COLO829 (cell line): ENCODE measurements at regions not wholly inside any gene's neighbourhood (a gene's known extent, or its start where the extent isn't known, plus 50 kb on each side); places are given as distances from the start of the nearest gene placed in this dataset.

ENCODE experiments used
- DNase-seq: peaks from one replicate; pipeline ENCODE4 v3.0.0; 2012; ENCODE audit warnings: low spot score

GRCh38 chr9:107118863-107119624 lies 164.0 kb upstream of the RAD23B start:
- DNase-seq, result no peak

GRCh38 chr9:107119735-107120134 lies 163.3 kb upstream of the RAD23B start:
- DNase-seq, result no peak

DNA sequence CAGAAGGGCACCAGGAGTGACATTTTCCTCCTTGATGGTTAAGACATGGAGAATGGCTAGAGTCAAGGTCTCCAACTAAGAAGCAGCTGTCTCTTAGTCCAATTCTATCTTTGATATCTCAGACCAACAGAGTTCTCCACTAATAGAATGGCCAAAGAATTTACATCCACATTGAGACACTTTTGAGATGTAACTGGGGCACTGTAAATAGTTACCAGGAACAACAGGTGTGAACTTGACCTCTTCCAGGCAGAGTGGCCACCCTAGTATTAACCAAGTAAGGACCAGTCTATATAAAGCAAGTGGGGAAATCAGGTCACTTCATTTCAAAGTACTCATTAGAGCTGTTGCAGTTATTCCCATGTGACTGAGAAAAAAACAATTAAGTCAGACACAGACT lies 159.7 kb upstream of the RAD23B start:
- no peak for DNase-seq

- DNase-seq, result peak; percentile 28
These were observed 155.5 kb upstream of the RAD23B start for GRCh38 chr9:107127608-107128007.

DNA sequence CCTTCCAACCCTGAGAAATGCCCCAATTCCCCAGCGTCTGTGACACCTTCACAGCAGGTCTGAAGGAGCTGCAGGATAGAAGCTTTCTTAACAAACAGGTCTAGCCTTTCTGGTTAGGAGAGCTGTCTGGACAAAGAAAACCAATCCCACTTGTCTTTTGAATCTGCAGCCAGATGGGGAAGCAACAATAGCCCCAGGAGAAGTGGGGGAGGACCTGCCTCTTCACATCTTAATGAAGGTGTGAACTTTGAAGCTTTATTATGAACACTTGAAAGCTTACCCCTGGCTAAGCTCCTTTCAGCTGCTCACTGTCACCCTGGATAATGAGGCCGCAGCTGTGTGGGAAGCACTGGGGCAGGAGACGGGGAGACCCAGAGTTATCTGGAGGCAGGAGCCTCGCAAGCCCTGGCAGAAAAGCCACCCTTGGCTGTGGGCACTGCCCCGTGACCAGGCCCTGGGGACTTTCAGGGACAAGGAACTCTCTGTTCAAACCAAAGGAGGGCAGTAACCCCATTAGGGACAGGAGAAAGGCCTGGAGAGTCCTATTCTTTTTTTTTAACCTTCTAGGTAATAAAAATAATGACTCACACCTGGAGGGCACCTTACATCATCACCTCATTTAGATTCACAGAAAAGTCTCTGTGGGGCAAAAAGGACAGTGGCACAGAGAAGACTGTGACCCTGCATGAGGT lies 151.8 kb upstream of the RAD23B start:
- no peak for DNase-seq

DNA sequence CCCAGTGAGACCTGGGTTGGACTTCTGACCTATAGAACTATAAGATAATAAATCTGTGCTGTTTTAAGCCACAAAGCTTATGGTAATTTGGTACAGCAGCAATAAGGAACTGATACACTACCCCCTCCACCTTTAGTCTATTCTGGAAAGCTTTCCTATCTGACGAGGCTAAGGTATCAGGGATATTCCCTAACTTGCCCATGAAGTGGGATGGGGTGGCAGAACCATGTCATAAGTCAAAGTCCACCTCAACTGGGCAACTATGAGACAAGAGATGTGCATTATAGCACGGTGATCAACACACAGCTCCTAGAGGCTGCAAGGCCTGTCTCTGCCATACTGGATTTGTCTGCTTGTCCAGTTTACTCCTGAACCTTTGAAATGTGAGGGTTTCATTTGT lies 146.8 kb upstream of the RAD23B start:
- DNase-seq, result no peak

DNA sequence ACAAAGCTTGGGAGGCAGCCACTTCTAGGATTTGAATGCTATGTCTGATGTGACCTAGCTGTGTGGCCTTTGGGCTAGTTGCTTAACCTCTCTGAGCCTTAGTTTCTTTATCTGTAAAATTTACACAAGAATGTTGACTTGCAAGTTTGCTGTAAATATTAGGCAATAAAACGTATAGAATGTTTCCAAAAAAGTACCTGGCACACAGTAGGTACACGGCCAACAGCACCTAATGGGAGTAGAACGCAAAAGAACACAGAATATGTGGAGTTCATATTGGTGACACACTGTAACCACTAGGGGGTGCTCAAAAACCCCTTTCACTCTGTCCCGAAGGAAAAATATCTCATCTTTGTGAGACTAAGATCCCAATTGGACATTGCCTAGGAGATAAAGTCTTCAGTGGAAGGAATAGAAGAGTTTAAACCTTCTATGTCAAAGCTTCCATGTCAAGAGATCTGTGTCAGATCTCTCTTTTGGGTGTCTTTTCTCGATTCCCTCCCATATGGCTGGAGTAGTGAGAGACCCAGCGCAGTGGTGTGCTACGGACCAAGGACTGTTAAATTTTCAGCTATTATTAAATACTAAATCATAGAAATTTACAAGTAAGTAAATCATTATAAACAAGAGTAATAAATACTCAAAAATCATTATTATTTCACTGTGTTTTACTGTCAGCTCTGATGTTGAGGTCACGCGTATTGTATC lies 145.4 kb upstream of the RAD23B start:
- peak; percentile 79 for DNase-seq

DNA sequence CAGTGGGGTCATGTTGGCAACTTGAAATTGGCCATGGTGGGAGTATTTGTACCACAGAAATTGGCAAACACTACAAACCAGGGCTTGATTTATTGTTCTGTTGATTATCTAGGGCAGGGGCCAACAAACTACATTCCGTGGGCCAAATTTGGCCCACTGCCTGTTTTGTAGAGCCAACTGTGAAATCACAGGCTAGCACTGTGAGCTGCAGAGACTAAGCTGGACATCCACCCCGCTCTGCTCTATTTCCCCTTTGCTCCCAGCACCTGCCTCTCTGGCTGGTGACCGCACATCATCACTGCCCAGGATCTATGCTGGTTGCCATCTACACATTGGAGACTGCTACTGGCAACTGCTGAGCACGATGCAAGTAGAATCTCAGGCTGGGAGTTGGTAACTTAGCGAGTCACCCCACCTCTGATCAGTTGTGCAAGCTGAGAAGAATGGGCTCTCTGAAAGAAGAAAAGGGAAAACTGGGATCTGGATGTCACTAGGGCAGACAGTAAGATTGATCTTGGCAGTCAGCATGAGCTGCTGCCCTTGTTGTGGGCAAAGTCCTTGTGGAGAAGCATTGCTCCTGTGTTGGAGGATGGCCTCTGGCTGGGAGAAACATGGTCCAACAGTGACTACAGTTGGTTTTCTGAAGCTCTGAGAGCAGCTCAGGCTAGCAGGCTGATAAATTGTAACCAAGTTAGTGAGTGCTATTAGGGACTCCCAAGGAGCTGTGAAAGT lies 144.7 kb upstream of the RAD23B start:
- no peak for DNase-seq

DNA sequence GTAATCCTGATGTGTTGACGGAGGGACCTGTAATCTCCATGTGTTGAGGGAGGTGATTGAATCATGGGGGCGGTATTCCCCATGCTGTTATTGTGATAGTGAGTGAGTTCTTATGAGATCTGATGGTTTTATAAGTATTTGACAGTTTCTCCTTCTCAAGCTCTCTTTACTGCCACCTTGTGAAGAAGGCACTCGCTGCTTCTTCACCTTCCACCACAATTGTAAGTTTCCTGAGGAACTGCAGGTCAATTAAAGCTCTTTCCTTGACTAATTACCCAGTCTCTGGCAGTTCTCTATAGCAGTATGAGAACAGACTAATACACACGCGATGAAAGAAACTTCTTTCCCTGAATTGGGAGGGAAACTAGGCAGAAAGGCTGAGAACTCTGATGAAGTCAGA lies 141.1 kb upstream of the RAD23B start:
- no peak for DNase-seq

DNA sequence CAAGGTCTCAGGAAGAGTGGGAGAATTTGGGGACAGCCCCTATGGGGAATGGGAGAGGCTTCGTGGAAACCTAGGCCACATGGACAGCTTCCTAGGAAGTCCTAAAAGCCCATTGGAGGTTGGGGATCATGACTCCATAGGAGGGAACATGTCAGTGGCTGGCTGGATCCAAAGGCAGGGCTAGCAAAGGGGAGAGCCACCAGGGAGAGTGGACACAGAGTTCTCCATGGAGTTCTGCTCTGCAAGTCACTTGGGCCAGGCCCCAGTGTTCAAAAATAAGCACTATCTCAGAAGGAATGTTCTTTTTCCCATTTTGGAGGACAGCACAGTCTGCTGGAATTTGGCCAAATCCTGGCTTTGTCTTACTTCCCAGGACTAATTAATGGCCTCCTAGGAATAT lies 140.6 kb upstream of the RAD23B start:
- no peak for DNase-seq

- DNase-seq, result no peak
These were observed 140.0 kb upstream of the RAD23B start for GRCh38 chr9:107142896-107143603.

DNA sequence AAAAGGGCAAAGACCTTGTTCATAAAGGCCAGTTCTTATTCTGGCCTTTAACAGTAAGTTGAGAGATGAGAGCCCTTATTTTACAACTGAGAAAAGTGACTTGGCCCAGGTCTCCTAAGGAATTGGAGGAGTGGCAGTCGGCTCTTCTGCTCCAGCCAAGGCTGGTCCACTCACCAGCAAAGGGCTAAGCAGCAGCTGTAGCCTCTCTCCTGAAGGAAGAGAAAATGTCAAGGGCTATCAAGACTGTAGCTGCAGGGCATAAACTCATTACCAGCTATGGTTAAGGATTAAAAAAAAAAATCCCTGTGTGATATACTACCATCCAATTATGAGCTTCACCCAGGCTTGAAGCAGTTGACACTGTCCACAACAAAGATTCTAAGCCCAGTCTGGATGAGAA lies 138.6 kb upstream of the RAD23B start:
- DNase-seq, result no peak

DNA sequence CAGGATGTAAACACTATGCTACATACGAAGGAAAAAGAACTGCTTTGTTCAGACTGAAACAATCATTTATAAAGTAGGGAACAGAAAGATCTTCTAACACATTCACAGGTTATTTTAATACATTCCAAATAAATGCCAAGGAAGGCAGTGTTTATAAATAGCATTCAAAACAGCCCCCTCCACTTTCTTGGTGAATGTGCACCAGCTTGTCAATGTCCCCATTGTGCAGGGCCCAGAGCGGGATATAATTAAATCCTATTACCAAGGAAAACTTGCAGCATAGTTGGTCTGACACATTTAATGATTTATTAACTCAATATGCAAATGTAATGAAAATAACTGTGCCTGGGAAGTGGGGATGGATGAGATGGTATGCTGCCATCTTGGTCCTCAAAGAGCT lies 135.9 kb upstream of the RAD23B start:
- peak; percentile 84 for DNase-seq

DNA sequence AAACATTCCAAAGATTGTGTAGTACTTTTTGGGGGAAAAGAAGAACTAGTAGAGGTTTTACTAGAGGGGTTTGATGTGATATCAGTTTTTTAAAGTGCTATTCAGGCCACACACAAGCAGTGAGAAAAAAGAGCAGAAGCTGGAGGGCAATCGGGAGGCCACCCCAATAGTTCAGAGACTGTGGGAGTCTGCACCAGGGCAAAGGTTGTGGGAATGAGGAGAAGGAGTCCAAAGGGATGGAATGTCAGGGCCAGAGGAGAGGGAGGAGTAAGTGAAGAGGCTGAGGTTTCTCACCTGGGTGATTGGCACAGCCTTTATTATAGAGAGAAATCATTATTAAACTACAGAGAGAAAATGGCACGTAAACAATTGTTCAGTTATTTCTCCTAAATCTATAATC lies 134.9 kb upstream of the RAD23B start:
- DNase-seq, result no peak

GRCh38 chr9:107149756-107150155 lies 133.3 kb upstream of the RAD23B start:
- DNase-seq, result no peak

DNA sequence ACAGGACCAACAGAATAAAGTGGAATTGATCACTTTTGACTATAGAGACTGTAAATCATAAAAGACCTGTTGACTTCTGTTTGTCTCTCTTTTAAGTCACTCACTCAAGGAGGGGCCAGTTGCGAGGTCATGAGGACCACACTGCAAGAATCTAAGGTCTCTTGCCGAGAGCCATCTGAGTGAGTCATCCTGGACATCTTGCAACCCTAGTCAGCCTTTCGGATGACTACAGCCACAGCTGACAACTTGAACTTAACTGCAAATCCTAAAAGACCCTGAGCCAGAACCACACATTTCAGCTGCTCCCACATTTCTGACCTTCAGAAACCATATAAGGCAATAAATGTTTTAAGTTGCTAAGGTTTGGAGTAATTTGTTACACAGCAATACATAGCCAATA lies 129.7 kb upstream of the RAD23B start:
- no peak for DNase-seq

DNA sequence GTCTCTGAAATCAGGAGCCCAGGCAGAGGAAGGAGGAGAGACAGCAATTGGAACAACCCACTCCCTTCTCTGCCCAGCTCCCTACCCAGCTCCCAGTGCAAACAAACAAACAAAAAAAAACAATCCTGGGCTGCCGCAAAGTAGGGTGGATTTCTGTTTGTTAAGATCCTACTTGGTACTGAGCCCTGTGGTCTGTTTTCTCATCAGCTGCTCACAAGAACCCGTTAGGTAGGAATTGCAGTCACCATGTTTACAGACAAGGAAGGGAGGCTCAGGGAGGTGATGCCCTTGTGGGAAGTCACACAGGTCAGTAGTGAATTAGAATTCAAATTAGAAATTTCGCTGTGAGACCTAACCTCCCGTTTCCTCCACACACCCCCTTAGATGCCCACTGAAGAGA lies 128.8 kb upstream of the RAD23B start:
- no peak for DNase-seq

DNA sequence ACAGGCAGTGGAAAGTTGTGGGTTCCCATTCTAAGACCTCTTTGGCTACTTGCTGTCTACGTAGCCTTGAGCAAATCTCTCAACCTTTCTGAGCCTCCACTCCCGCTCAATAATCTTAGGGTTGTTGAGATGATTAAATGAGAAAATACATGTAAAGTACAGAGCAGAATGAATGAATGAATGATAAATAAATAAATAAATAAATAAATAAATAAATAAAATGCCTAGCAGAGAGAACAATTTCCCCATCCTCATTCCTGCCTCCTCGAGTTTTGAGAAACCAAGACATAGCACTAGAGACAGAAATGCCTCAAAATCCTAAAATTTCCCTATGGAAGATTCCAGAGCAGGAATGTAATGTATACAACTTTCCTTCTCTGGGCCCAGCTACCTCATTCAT lies 128.3 kb upstream of the RAD23B start:
- DNase-seq, result no peak

- no peak for DNase-seq
These were observed 127.7 kb upstream of the RAD23B start for GRCh38 chr9:107155244-107155817.

- DNase-seq, result peak; percentile 79
These were observed 124.8 kb upstream of the RAD23B start for GRCh38 chr9:107158321-107158720.

- no peak for DNase-seq
These were observed 121.7 kb upstream of the RAD23B start for GRCh38 chr9:107161338-107161737.

DNA sequence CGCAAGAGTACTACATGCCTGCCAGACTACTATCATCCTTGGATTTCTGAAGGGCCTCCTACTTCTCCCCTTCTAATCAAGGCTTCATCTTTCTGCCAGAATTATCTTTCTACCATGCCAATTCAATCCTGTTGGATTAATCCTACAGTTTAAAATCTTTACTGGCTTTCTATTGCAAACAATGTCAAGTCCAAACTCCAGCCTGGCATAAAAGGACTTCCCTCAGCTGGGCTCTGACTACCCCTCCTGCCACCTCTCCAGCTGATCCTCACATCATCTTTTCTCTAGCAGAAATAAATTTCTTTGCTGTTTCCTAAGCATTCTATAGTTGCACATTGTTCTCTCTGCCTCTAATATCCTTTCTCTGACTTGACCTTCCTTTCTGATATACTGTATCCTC lies 119.7 kb upstream of the RAD23B start:
- DNase-seq, result no peak
